Esophagus muscularis mucosa (tissue), 4 donors: ENCODE measurements at regions not wholly inside any gene's neighbourhood (a gene's known extent, or its start where the extent isn't known, plus 50 kb on each side); places are given as distances from the start of the nearest gene placed in this dataset.

Experiments
- EP300 ChIP-seq: sonication (generic); formaldehyde crosslinking; IDR thresholded peaks from one replicate; pipeline ENCODE4 v1.6.1; 2017; ENCODE audit warnings: antibody characterized with exemption
- POLR2A ChIP-seq: fragments of 450-650 bp; IDR thresholded peaks from one replicate; pipeline ENCODE4 v1.6.1; 2017; ENCODE audit warnings: antibody characterized with exemption, moderate library complexity, mild to moderate bottlenecking, low read depth
- POLR2AphosphoS5 ChIP-seq, 2 donors: sonication (generic); formaldehyde crosslinking; IDR thresholded peaks; one replicate each; pipeline ENCODE4 v1.6.1; 2017; ENCODE audit warnings: antibody characterized with exemption in 2 of 2
- TF ChIP-seq, protein P1 (sequence below), 3 experiments: fragments of 200-600 bp in 2 of 3; fragments of 450-650 bp in 1 of 3; sonication (generic) in 2 of 3; IDR thresholded peaks; one replicate each; pipeline ENCODE4 v1.5.1; 2017 to 2019; ENCODE audit warnings: antibody characterized with exemption in 3 of 3, mild to moderate bottlenecking in 2 of 3, moderate library complexity in 1 of 3

DNA sequence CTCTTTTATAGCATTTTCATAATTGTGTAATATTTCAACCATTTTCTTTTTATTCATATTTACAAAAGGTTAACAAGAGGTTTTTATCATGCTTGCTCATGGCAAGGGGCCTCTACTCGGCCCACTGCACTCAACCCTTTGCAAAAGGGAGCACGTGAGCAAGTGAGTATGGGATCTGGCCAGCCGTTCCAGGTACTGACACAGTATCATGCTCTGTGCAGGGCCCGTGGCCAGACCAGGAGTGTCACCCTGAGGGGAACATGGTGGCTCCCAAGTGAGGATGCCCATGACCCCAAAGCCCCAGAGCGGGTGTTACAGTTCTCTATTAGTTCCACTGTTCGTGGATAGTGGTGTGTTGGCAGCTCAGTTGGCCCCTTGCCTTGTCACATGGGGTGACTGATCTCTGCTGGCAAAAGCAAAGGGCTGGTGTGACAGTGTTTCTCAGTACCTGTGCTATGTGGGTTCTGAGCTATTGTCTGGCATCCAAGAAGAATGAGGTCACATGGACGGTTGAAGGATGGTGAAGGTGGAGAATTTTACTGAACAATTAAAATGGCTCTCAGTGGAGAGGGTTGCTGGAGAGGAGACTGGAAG is 777.2 kb upstream of the ADAMTS5 start:
- TF ChIP-seq POLR2AphosphoS5 (IDR thresholded peaks at IDR 0.05): no peak
- TF ChIP-seq, protein P1, sequence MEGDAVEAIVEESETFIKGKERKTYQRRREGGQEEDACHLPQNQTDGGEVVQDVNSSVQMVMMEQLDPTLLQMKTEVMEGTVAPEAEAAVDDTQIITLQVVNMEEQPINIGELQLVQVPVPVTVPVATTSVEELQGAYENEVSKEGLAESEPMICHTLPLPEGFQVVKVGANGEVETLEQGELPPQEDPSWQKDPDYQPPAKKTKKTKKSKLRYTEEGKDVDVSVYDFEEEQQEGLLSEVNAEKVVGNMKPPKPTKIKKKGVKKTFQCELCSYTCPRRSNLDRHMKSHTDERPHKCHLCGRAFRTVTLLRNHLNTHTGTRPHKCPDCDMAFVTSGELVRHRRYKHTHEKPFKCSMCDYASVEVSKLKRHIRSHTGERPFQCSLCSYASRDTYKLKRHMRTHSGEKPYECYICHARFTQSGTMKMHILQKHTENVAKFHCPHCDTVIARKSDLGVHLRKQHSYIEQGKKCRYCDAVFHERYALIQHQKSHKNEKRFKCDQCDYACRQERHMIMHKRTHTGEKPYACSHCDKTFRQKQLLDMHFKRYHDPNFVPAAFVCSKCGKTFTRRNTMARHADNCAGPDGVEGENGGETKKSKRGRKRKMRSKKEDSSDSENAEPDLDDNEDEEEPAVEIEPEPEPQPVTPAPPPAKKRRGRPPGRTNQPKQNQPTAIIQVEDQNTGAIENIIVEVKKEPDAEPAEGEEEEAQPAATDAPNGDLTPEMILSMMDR (IDR thresholded peaks at IDR 0.05): no peak
- TF ChIP-seq POLR2A: no peak
- TF ChIP-seq EP300: no peak
